ENCODE measurements at regions not wholly inside any gene's neighbourhood (a gene's known extent, or its start where the extent isn't known, plus 50 kb on each side); places are given as distances from the start of the nearest gene placed in this dataset.

DNA sequence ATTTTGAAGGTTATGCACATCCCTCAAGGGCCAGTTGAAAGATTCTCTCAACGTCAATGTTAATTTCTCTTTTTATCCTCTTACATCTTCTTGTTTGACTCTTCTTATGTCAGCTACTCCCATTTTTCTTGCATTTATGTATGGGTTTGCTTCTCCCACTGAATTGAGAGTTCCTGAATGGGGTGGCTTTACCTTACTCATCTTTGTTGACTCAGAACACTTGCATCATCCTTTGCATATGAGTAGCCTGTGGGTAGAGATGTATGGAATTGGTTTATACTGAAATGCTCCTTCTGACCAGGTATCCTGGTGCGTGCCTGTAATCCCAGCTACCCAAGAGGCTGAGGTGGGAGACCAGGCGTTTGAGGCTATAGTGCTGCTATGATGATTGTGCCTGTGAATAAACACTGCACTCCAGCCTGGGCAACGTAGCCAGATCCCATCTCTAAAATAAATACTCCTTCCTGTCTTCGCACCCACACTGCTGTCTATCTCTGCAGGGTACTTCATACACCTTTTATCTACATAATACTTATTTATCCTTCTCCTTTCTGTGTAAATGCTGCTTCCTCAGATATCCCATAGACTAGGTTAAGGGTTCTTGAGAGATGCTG, 123.6 kb upstream of the DPH6 start:
- DNase-seq (ENCODE audit: low read depth) = no peak
- TF ChIP-seq, protein P1, sequence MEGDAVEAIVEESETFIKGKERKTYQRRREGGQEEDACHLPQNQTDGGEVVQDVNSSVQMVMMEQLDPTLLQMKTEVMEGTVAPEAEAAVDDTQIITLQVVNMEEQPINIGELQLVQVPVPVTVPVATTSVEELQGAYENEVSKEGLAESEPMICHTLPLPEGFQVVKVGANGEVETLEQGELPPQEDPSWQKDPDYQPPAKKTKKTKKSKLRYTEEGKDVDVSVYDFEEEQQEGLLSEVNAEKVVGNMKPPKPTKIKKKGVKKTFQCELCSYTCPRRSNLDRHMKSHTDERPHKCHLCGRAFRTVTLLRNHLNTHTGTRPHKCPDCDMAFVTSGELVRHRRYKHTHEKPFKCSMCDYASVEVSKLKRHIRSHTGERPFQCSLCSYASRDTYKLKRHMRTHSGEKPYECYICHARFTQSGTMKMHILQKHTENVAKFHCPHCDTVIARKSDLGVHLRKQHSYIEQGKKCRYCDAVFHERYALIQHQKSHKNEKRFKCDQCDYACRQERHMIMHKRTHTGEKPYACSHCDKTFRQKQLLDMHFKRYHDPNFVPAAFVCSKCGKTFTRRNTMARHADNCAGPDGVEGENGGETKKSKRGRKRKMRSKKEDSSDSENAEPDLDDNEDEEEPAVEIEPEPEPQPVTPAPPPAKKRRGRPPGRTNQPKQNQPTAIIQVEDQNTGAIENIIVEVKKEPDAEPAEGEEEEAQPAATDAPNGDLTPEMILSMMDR (IDR thresholded peaks at IDR 0.05; ENCODE audit: insufficient read depth, low read depth, low read length) = no peak
- H3K4me3 ChIP-seq (ENCODE audit: low read depth, low read length) = no peak overlapping the region

DNA sequence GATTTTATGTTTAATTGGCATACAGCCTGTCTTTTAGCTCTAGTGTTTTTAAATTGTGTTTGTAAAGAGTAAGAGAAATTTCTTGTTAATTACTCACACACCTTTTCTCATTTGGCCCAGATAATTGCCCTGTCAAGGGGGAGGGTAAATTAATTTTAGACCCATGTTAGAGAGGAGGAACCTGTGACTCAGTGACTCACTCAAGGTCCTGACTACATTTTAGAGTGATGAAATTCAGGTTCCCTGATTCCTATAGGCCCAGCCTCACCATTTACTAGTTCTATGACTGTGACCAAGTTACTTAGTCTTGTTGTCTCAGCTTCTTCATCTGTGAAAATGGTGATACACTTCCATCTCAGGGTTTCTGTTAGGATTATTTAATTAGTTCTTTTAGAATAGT, 125.2 kb upstream of the DPH6 start:
- TF ChIP-seq, protein P1 (IDR thresholded peaks at IDR 0.05; ENCODE audit: insufficient read depth, low read depth, low read length) = no peak
- no peak overlapping the region for H3K4me3 ChIP-seq (ENCODE audit: low read depth, low read length)
- no peak for DNase-seq (ENCODE audit: low read depth)

DNA sequence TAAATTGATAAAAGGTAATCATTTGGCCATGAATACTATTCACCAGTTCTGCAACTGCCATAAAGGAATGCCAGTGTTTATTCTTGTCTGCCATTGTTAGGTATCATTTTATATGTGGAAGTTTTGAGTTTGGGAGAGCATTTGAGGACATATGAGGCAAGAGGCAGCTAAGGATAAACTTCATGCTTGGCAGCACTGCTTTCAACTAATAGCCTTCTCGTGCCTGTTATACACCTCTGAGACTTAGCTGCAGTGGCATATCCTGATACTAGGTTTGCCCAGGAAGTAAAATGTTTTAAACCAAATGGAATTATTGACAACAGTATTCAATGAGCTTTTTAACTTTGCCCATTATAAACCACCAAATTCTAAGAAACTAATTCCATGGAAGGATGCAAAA, 126.0 kb upstream of the DPH6 start:
- TF ChIP-seq, protein P1 (IDR thresholded peaks at IDR 0.05; ENCODE audit: insufficient read depth, low read depth, low read length) = no peak
- no peak overlapping the region for H3K4me3 ChIP-seq (ENCODE audit: low read depth, low read length)
- no peak for DNase-seq (ENCODE audit: low read depth)

DNA sequence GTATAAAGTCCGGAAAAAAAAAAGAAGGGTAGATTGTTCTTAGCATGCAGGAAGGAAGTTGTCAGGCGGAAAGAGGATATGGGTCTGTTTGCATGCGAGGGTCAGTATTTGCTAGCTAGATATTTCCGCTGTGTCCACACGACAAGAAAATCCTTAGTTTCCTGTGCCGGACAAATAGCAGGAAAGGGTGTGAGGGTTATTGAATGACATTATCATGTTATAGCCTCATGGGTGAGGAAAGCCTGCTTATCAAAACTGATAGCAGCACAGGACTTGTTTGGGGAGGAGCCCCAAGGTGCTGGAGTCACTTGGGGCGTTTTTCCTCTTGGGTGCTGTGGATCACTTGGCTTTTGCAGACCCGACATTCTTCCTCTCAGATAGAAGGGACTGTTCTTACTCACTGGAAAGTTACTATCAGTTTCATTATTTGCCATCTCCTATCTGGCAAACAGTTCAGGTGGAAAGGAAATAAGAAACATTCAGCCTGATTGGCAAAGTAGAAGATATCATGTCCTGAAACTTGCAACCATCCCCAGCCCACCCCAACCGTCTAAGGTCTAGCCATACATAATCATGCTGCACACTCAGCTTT, 127.2 kb upstream of the DPH6 start:
- no peak overlapping the region for H3K4me3 ChIP-seq (ENCODE audit: low read depth, low read length)
- DNase-seq (ENCODE audit: low read depth) = no peak
- TF ChIP-seq, protein P1 (IDR thresholded peaks at IDR 0.05; ENCODE audit: insufficient read depth, low read depth, low read length) = no peak

DNA sequence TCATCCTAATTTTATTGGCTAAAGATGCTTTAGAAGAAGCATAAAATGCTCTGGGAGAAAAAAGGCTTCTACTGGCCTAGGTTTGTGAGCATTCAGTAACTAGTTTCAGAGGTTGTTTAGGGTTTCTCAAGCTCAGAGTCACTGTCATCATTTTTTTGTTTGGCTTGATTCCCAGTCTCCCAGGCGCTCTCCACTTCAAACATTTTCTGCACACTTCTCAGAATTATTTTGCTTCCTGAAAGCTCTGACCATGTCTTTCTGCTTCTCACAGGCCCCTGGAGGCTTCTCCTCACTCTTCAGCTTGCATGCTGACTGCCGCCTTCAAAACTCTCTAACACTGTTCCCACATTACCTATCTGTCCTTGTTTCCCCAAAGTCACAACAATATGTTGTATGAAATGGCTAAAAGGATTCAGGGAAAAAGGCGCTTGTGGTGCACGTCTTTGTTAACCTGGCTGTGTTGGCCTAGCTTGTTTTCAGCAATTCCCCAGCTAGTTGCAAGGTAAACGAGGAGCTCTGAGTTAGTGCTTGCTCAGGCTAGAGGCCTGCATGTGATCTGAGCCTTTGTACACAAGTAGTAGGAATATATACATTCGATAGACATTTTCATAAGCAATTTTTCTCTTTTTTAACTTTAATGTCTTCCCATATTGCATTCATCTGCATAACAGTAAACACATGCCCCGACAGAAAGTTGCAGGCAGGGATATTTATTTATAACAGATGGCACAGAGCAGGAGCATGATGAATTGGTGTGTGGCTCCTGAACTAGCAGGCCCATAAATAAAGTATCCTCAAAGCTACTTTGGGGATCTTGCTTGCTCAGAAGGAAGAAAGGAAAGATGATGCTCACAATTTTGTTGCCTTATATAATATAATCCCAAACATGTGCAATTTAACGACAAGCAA, 129.2 kb upstream of the DPH6 start:
- H3K4me3 ChIP-seq (ENCODE audit: low read depth, low read length) = no peak overlapping the region
- DNase-seq (ENCODE audit: low read depth) = peak; percentile 79
- TF ChIP-seq, protein P1 (IDR thresholded peaks at IDR 0.05; ENCODE audit: insufficient read depth, low read depth, low read length) = no peak

DNA sequence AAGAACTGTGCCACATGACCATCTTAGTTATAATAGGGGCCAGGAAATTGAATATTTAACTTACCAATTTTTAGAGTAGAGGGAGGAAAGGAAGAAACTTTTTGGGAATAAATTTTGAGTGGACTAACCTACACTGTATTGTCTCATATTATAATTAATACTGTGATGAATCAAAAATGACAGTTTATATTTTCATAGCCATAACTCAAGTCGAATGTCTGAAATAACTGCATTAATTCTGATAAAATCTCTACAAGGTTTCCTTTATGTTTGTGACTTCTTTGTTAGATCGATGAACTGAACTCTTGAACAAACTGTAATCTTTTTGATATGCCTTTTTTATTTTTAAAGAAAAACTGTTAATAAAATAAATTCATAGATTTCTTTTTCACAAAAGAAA, 132.8 kb upstream of the DPH6 start:
- TF ChIP-seq, protein P1 (IDR thresholded peaks at IDR 0.05; ENCODE audit: insufficient read depth, low read depth, low read length) = no peak
- no peak for DNase-seq (ENCODE audit: low read depth)
- no peak overlapping the region for H3K4me3 ChIP-seq (ENCODE audit: low read depth, low read length)

All from fibroblast of villous mesenchyme (primary cell).